ENCODE measurements at regions not wholly inside any gene's neighbourhood (a gene's known extent, or its start where the extent isn't known, plus 50 kb on each side); places are given as distances from the start of the nearest gene placed in this dataset.

DNA sequence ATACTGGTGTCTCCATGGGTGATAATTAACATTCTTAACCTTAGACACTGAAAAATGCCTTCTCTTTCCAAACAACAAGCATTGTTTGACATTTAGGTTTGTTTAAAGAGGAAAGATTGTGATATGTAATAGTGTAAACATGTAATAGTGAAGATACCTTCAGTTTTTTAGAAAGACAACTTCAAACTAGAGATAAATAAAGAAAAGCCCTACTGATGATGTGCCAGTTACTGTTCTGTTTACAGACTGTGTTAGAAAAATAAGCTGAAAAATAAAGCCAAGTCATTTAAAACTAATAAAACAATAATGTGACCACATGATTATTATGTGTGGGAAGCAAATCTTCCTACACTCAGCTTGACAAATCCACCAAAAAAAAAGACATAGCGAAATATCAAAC, 2035.3 kb upstream of the TENM3 start:
- TF ChIP-seq, protein P1, sequence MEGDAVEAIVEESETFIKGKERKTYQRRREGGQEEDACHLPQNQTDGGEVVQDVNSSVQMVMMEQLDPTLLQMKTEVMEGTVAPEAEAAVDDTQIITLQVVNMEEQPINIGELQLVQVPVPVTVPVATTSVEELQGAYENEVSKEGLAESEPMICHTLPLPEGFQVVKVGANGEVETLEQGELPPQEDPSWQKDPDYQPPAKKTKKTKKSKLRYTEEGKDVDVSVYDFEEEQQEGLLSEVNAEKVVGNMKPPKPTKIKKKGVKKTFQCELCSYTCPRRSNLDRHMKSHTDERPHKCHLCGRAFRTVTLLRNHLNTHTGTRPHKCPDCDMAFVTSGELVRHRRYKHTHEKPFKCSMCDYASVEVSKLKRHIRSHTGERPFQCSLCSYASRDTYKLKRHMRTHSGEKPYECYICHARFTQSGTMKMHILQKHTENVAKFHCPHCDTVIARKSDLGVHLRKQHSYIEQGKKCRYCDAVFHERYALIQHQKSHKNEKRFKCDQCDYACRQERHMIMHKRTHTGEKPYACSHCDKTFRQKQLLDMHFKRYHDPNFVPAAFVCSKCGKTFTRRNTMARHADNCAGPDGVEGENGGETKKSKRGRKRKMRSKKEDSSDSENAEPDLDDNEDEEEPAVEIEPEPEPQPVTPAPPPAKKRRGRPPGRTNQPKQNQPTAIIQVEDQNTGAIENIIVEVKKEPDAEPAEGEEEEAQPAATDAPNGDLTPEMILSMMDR (IDR thresholded peaks at IDR 0.05; ENCODE audit: insufficient read depth, low read length) = no peak
- no peak for TF ChIP-seq POLR2AphosphoS5 (IDR thresholded peaks at IDR 0.05; ENCODE audit: low read depth)
- no peak for TF ChIP-seq REST (IDR thresholded peaks at IDR 0.05; ENCODE audit: insufficient replicate concordance, low read depth)

Data from HL-60 (cell line).